ENCODE measurements at regions not wholly inside any gene's neighbourhood (a gene's known extent, or its start where the extent isn't known, plus 50 kb on each side); places are given as distances from the start of the nearest gene placed in this dataset.

DNA sequence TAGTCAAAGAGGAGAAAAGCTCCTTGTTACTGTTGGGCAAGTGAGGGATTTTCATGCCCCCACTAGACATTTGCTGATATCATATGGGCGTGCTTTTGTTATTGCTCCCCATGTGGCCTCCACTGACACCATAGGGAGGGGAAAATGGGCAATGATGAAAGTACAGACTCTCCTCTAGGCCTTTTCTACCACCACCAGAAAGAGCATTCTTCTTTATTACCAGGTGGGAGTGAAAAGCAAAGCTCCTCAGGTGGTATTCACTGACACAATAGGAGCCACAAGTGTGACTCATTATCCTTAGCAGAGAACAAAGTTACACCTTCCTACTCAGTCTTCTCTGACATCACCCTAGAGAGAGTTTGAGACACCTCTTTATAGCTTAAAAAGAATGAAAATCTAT lies 667.1 kb downstream of the LTN1 start:
- intact Hi-C loops (cut with DNase I; ENCODE audit: low total_unique reads): no loop called here
- Histone ChIP-seq H3K27ac (no peak overlapping the region), H3K4me1 (no peaks in the 10 kb centered on the region), H3K27me3 (no peaks in the 10 kb centered on the region), H3K36me3 (no peaks in the 10 kb centered on the region), H3K9me3 (no peaks in the 10 kb centered on the region), H3K4me3 (no peak overlapping the region)
- no peak for DNase-seq
- no peak for TF ChIP-seq POLR2A (IDR thresholded peaks at IDR 0.05)
- TF ChIP-seq CTCF (IDR thresholded peaks at IDR 0.05): no peak

DNA sequence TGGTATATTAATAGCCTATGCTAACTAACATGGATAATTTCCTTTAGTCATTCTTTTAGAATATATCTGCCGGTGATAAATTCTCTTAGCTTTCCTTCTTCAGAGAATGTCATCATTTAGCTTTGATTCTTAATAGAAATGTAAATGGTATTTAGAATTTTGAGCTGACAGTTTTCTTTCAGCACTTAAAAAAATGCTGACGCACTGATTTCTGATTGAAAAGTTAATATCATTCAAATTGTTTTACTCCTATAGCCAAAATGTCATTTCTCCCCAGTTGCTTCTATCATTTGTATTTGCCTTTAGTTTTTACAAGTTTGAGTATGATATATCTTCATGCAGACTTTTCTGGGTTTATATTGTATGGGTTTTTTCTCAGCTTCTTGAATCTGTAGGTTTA lies 668.0 kb downstream of the LTN1 start:
- Histone ChIP-seq H3K27ac (no peak overlapping the region), H3K36me3 (no peaks in the 10 kb centered on the region), H3K9me3 (no peaks in the 10 kb centered on the region), H3K4me1 (no peaks in the 10 kb centered on the region), H3K4me3 (no peak overlapping the region), H3K27me3 (no peaks in the 10 kb centered on the region)
- TF ChIP-seq POLR2A (IDR thresholded peaks at IDR 0.05) (no peak), CTCF (IDR thresholded peaks at IDR 0.05) (no peak)
- DNase-seq: no peak
- intact Hi-C loops (cut with DNase I; ENCODE audit: low total_unique reads): no loop called here

DNA sequence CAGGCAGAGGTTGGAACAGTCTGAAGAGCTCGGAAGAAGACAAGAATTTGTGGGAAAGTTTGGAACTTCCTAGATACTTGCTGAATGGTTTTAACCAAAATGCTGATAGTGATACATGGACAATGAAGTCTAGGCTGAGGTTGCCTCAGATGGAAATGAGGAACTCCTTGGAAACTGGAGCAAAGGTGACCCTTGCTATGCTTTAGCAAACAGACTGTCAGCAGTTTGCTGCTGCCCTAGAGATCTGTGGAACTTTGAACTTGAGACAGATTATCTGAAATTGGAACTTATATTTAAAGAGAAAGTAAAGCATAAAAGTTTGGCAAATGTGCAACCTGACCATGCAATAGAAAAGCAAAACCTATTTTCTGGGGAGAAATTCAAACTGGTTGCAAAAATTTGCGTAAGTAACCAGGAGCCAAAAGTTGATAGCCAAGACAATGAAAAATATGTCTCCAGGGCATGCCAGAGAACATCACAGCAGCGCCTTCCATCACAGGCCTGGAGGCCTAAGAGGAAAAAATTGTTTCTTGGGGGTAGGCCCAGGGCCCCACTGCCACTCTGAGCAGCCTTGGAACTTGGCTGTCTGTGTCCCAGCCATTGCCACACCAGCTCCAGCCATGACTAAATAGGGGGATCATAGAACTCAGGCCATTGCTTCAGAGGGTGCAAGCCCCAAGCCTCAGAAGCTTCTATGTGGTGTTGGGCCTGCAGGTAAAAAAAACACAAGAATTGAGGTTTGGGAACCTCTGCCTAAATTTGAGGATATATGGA lies 675.3 kb downstream of the LTN1 start:
- Histone ChIP-seq H3K4me3 (no peak overlapping the region), H3K27ac (no peak overlapping the region), H3K27me3 (no peaks in the 10 kb centered on the region), H3K4me1 (no peaks in the 10 kb centered on the region), H3K36me3 (no peaks in the 10 kb centered on the region), H3K9me3 (peaks cover 0 to 5% of the 10 kb centered on the region in 2 donors)
- DNase-seq: no peak
- intact Hi-C loops (cut with DNase I; ENCODE audit: low total_unique reads): no loop called here
- no peak for TF ChIP-seq POLR2A (IDR thresholded peaks at IDR 0.05)
- TF ChIP-seq CTCF (IDR thresholded peaks at IDR 0.05): no peak

GRCh38 chr21:28311411-28312190 lies 681.1 kb downstream of the LTN1 start:
- intact Hi-C loops (cut with DNase I; ENCODE audit: low total_unique reads): no loop called here
- Histone ChIP-seq H3K4me1 (no peaks in the 10 kb centered on the region), H3K4me3 (no peak overlapping the region), H3K27me3 (no peaks in the 10 kb centered on the region), H3K9me3 (peaks cover 0 to 5% of the 10 kb centered on the region in 2 donors), H3K27ac (no peak overlapping the region), H3K36me3 (no peaks in the 10 kb centered on the region)
- TF ChIP-seq CTCF (IDR thresholded peaks at IDR 0.05) (no peak), POLR2A (IDR thresholded peaks at IDR 0.05) (no peak)
- no peak for DNase-seq

GRCh38 chr21:28310711-28311110 lies 682.0 kb downstream of the LTN1 start:
- DNase-seq: no peak
- Histone ChIP-seq H3K27ac (no peak overlapping the region), H3K27me3 (no peaks in the 10 kb centered on the region), H3K4me1 (no peaks in the 10 kb centered on the region), H3K9me3 (peaks cover 0 to 5% of the 10 kb centered on the region in 2 donors), H3K36me3 (no peaks in the 10 kb centered on the region), H3K4me3 (no peak overlapping the region)
- intact Hi-C loops (cut with DNase I; ENCODE audit: low total_unique reads): no loop called here
- no peak for TF ChIP-seq CTCF (IDR thresholded peaks at IDR 0.05)
- TF ChIP-seq POLR2A (IDR thresholded peaks at IDR 0.05): no peak

All from uterus (tissue), 3 donors.